ENCODE measurements at regions not wholly inside any gene's neighbourhood (a gene's known extent, or its start where the extent isn't known, plus 50 kb on each side); places are given as distances from the start of the nearest gene placed in this dataset.

DNA sequence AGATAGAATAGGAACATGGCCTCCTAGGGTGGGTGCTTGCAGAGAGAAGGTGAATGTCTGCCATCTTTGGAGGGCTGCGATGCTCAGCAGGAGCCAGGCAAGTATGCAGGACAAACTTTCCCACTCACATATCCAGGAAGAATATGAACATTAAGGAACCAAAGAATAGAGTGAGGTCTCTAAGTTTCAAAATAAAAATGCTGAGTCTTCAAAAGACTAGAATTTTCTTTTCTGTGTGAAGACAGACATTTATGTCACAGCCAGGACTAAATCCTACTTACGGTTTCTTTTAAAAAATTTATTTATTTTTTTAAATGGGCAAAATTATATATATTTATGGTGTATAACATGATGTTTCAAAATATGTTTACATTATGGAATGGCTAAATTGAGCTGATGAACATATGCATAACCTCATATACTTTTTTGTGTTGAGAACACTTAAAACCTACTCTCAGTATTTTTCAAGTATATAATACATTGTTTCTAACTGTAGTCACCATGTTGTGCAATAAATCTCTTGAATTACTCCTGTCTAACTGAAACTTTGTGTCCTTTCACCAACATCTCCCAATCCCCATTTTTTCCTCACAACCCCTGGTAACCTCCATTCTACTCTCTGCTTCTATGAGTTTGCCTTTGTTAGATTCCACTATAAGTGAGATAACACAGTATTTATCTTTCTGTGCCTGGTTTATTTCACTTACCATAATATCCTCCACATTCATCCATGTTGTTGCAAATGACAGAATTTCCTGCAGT is 177.8 kb upstream of the HAND2 start:
- TF ChIP-seq, protein P1, sequence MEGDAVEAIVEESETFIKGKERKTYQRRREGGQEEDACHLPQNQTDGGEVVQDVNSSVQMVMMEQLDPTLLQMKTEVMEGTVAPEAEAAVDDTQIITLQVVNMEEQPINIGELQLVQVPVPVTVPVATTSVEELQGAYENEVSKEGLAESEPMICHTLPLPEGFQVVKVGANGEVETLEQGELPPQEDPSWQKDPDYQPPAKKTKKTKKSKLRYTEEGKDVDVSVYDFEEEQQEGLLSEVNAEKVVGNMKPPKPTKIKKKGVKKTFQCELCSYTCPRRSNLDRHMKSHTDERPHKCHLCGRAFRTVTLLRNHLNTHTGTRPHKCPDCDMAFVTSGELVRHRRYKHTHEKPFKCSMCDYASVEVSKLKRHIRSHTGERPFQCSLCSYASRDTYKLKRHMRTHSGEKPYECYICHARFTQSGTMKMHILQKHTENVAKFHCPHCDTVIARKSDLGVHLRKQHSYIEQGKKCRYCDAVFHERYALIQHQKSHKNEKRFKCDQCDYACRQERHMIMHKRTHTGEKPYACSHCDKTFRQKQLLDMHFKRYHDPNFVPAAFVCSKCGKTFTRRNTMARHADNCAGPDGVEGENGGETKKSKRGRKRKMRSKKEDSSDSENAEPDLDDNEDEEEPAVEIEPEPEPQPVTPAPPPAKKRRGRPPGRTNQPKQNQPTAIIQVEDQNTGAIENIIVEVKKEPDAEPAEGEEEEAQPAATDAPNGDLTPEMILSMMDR (IDR thresholded peaks at IDR 0.05; ENCODE audit: insufficient read depth, low read length): no peak
- TF ChIP-seq POLR2AphosphoS5 (IDR thresholded peaks at IDR 0.05; ENCODE audit: low read depth): no peak

All from HL-60 (cell line).